ENCODE measurements at regions not wholly inside any gene's neighbourhood (a gene's known extent, or its start where the extent isn't known, plus 50 kb on each side); places are given as distances from the start of the nearest gene placed in this dataset.

DNA sequence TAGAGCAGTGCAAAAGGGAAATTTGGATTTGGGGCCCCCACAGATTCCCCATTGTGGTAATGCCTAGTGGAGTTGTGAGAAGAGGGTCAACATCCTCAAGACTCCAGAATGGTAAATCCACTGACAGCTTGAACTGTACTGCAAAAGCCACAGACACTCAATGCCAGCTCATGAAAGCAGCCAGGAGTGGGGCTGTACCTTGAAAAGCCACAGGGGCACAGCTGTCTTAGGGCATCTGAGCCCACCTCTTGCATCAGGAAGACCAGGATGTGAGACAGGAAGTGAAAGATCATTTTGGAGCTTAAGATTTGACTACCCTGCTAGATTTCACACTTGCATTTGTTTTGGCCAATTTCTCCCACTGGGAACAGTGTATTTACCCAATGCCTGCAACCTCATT is 1548.9 kb upstream of the PCDH20 start:
- TF ChIP-seq POLR2AphosphoS5 (IDR thresholded peaks at IDR 0.05; ENCODE audit: borderline replicate concordance, low read depth, low read length) (no peak), EZH2 (IDR thresholded peaks at IDR 0.05) (no peak)
